GM21526 (cell line): ENCODE measurements at regions not wholly inside any gene's neighbourhood (a gene's known extent, or its start where the extent isn't known, plus 50 kb on each side); places are given as distances from the start of the nearest gene placed in this dataset.
"Not testable (repeated sequence)": the region's sequence is repeated elsewhere in the genome, so short reads cannot be mapped to it uniquely, and the experiment has no call there.

Experiments used
- ATAC-seq: cut with Tn5 transposase; IDR thresholded peaks from one replicate; pipeline ENCODE4 v1.9.1; 2021; ENCODE audit warnings: moderate library complexity; ENCODE audit not compliant: unreplicated experiment, low FRiP score

DNA sequence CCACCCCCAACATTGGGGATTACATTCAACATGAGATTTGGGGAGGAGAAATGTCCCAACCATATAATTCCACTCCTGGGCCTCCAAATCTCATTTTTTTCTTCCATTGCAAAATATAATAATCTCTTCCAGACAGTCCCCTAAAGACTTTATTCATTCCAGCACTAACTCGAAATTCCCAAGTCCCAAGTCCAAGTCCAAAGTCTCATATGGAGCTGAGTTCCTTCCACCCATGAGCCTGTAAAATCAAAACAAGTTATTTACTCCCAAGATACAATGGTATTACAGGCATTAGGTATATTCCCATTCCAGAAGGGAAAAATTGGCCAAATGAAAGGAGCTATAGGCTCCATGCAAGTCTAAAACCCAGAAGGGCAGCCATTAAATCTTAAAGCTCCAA is 56.7 kb downstream of the P2RY1 start:
- ATAC-seq, result no peak

DNA sequence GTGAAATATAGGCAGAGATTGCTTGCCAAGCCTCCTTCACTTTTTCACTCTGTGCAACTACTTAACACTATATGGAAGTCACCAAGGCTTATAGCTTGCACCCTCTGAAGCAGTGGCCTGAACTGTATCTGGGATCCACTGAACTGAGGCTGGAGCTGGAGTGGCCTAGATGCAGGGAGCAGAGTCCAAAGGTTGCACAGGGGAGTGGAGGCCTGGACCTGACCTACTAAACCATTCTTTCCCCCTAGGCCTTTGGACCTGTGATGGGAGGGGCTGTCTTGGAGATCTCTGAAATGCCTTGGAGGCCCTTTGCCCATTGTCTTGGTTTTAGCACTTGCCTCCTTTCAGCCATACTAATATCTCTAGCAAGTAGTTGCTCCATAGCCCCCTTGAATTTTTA is 57.5 kb downstream of the P2RY1 start:
- ATAC-seq, result no peak

GRCh38 chr3:152893647-152894046 is 58.7 kb downstream of the P2RY1 start:
- no peak for ATAC-seq

- ATAC-seq, result no peak
Measured at GRCh38 chr3:152899306-152899705, 64.4 kb downstream of the P2RY1 start.

- ATAC-seq, result no peak
Measured at GRCh38 chr3:152902141-152902669, 67.3 kb downstream of the P2RY1 start.

DNA sequence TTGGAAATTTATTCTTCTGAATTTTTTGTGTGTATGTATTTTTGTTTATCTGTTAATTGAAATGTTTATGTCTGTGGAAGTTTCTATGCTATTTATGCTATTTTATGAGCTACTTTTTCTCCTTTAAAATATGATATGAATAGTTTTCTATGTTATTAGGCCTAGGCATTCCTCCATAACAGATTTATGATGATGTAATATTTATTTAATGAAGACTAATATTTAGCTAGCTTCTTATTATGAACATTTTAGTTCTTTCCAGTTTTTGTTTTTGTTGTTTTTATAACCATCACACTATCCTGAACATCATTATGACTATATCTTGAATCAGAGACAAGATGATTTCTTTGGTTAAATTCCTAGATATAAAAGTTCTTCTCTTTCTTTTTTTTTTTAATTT is 70.7 kb downstream of the P2RY1 start:
- ATAC-seq, result no peak

DNA sequence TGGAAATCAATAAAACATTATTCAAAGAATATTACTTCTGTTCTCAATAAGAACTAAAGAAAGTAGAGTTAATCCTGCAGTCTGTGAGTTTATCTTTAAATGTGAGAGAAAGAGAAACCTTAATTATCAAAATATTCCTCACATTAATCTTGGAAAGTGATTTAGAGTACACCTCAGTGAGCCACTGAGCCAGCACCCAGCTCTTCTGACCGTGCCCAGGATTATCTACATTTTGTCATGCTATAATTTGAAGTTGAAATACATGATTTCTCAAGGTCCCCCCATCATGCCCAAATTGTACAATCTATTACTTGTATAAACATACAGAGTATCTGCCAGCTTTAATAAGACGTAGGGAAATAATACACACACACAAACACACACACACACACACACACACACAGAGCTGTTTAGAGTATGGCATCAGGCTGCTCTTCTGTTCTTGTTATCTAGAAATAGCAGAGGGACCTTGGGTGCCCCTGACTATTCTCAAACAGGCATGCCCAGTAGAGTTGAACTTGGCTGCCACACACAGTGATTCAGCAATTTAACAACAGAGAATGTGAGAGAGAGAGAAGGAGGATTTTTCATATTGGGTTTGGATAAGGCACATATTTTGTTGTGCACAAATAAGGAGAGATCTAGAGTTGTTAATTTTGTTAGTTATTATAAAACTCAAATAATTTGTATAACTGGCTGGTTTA is 74.4 kb downstream of the P2RY1 start:
- no peak for ATAC-seq

DNA sequence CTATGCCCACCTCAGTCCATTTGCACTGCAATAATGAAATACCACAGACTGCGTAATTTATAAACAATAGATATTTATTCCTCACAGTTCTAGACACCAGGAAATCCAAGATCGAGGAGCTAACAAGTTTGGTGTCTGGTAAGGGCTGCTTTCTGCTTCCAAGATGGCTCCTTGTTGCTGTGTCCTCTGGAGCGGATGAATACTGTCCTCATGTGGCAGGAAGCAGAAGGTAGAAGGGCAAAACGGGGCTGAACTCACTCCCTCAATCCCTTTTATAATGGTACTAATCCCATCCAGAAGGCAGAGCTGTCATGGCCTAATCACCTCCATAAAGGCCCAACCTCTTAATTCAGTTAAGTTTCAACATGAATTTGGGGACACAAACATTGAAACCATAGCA is 75.3 kb downstream of the P2RY1 start:
- ATAC-seq, result no peak

GRCh38 chr3:152910966-152911365 is 76.0 kb downstream of the P2RY1 start:
- no peak for ATAC-seq

DNA sequence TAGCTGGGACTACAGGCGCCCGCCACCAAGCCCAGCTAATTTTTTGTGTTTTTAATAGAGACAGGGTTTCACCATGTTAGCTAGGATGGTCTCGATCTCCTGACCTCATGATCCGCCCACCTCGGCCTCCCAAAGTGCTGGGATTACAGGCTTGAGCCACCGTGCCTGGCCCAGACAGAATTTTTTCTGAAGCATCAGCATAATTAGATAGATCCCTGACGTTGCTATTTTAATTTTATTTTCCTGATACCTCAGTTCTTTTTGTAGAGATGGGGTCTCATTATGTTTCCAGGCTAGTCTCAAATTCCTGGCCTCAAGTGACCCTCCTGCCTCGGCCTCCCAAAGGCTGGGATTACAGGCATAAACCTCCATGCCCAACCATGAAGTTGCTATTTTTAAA is 79.8 kb downstream of the P2RY1 start:
- ATAC-seq, result not testable (repeated sequence)

- no peak for ATAC-seq
Measured at GRCh38 chr3:152915695-152916094, 80.8 kb downstream of the P2RY1 start.

DNA sequence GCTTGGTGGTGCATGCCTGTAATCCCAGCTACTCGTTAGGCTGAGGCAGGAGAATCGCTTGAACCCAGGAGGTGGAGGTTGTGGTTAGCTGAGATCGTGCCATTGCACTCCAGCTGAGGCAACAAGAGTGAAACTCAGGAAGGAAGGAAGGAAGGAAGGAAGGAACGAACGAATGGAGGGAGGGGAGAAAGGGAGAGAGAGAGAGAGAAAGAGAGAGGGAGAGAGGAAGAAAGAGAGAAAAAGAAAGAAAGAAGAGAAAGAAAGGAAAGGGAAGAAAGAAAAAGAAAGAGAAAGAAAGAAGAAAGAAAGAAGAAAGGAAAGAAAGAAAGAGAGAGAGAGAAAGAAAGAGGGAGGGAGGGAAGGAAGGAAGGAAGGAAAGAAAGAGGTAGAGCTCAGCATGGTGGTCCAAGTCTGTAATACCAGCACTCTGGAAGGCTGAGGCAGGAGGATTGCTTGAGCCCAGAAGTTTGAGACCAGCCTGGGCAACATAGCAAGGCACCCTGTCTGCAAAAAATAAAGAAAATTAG is 81.9 kb downstream of the P2RY1 start:
- no peak for ATAC-seq

DNA sequence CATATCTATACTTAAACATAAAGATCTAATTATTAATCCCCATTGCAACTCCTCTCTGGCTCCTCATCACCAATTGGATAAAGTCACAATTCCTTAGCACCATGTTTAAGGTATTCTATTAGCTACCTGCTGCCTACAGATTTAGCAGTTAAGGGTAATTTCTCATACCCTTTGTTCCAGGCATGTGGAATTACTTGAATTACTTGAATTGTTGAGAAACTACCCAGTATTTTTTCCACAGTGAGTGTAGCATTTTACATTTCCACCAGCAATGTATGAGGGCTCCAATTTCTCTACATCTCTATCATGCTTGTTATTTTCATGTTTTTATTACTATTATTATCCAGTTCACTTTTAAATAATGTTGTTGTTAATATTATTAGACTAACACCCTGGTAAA is 86.4 kb downstream of the P2RY1 start:
- ATAC-seq, result no peak

- ATAC-seq, result no peak
Measured at GRCh38 chr3:152922554-152922953, 87.6 kb downstream of the P2RY1 start.

- ATAC-seq, result no peak
Measured at GRCh38 chr3:152927131-152927530, 92.2 kb downstream of the P2RY1 start.

- no peak for ATAC-seq
Measured at GRCh38 chr3:152930516-152930915, 95.6 kb downstream of the P2RY1 start.

DNA sequence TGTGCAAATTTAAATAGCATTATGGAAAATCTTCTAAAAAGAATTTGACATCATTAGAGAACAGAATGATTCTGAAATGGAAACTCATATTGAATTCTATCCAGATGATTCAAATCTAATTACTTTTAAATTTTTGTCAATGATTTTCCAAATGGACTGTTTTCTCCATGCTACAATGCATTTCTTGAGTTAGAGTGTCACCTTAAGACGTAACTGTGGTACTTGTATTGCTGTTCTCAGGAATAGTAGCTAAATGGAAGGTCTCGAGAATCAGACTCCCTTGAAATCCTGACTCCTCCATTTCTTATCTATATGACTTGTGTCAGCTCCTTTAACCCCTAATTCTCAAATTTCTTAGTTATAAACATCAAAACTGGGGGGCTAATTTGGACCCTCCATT is 102.3 kb downstream of the P2RY1 start:
- ATAC-seq, result no peak

DNA sequence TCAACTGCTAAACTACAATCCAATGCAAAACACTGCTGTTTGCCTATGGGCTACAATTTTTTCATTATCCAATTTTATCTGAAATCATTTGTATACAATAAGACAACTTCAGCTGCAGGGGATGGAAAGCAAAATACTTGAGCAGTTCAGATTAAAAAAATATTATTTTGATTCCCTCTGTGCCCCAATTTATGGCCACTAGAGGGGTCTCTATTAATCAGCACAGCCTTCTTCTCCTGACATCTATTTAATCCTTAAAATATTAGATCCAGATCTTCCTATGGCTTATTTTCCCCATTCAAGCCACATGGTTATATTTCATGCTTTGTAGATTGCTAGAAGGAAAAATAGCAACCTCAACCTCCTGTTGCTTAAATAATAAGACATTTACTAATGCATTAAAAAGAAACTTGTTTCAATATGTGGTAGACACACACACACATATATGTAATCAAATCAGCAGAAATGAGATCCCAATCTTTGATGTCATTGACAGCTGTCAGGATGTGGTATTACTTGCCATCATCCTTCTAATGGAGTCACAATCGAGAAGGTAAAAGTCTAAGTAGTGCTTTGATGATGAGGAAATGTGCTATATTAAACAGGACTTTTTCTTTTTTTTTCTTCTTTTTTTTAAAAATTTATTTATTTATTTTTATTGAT is 104.2 kb downstream of the P2RY1 start:
- no peak for ATAC-seq

- no peak for ATAC-seq
Measured at GRCh38 chr3:152941859-152942258, 106.9 kb downstream of the P2RY1 start.

DNA sequence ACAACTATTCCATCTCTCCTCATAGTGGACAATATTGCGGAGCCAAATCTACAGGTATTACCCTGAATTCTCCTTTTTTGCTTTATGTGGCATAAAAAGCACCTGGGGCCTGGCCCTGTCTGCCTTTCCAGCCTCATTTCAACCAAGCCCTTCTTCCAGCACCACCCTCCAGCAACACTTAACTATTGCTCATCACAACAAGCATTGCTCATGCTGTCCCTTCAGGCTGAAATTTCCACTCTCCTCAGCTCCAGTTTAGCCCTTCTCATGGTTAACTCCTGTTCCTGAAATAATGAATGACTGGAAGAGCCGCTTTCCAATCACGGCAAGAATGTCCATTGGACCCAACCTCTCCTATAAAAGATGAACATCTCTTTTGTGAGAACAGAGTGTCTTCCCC is 107.4 kb downstream of the P2RY1 start:
- ATAC-seq, result no peak

- ATAC-seq, result no peak
Measured at GRCh38 chr3:152943645-152944044, 108.7 kb downstream of the P2RY1 start.

GRCh38 chr3:152944671-152945070 is 109.7 kb downstream of the P2RY1 start:
- ATAC-seq, result no peak
